ENCODE measurements at regions not wholly inside any gene's neighbourhood (a gene's known extent, or its start where the extent isn't known, plus 50 kb on each side); places are given as distances from the start of the nearest gene placed in this dataset.

- DNase-seq: no peak
- no peaks in the 10 kb centered on the region for H3K4me1 Mint-ChIP-seq (ENCODE audit: low read depth, unreplicated experiment)
- H3K36me3 Mint-ChIP-seq (ENCODE audit: insufficient read depth, unreplicated experiment): no peaks in the 10 kb centered on the region
- peaks cover 2% of the 10 kb centered on the region for H3K9me3 Mint-ChIP-seq (ENCODE audit: low read depth, unreplicated experiment)
- no peak for TF ChIP-seq CTCF (IDR thresholded peaks at IDR 0.05; ENCODE audit: unreplicated experiment)
- H3K27ac Mint-ChIP-seq (ENCODE audit: unreplicated experiment): no peak overlapping the region
- no peak overlapping the region for H3K4me3 Mint-ChIP-seq (ENCODE audit: low read depth, unreplicated experiment)
- BruUV-seq (replicated peaks): no TSS peak
- H3K27me3 Mint-ChIP-seq (ENCODE audit: unreplicated experiment): no peaks in the 10 kb centered on the region
- CTCF ChIA-PET: no interaction called here
- intact Hi-C loops (cut with micrococcal nuclease; ENCODE audit: unreplicated experiment): no loop called here
Measured at GRCh38 chr15:25624504-25625177, 185.8 kb upstream of the UBE3A start.

GRCh38 chr15:25623708-25624107 lies 184.9 kb upstream of the UBE3A start:
- BruUV-seq (replicated peaks): no TSS peak
- CTCF ChIA-PET: no interaction called here
- no peak overlapping the region for H3K4me3 Mint-ChIP-seq (ENCODE audit: low read depth, unreplicated experiment)
- no peak for DNase-seq
- no peaks in the 10 kb centered on the region for H3K36me3 Mint-ChIP-seq (ENCODE audit: insufficient read depth, unreplicated experiment)
- no peaks in the 10 kb centered on the region for H3K4me1 Mint-ChIP-seq (ENCODE audit: low read depth, unreplicated experiment)
- no peak overlapping the region for H3K27ac Mint-ChIP-seq (ENCODE audit: unreplicated experiment)
- intact Hi-C loops (cut with micrococcal nuclease; ENCODE audit: unreplicated experiment): no loop called here
- no peak for TF ChIP-seq CTCF (IDR thresholded peaks at IDR 0.05; ENCODE audit: unreplicated experiment)
- H3K27me3 Mint-ChIP-seq (ENCODE audit: unreplicated experiment): no peaks in the 10 kb centered on the region
- peaks cover 4% of the 10 kb centered on the region for H3K9me3 Mint-ChIP-seq (ENCODE audit: low read depth, unreplicated experiment)

DNA sequence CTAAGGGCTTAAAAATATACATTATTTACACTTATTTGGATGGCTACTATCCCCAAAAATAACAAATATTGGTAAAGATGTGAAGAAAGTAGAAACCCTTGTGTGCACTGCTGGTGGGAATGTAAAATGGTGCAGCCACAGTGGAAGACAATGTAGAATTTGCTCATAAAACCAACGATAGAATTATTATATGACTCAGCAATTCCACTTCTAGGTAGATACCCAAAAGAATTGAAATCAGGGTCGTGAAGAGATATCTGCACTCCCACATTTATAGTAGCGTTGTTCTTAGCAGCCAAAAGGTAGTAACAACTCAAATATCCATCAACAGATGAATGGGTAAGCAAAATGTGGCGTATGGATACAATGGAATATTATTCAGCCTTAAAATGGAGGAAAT lies 181.6 kb upstream of the UBE3A start:
- no peak for DNase-seq
- BruUV-seq (replicated peaks): no TSS peak
- TF ChIP-seq CTCF (IDR thresholded peaks at IDR 0.05; ENCODE audit: unreplicated experiment): no peak
- H3K27me3 Mint-ChIP-seq (ENCODE audit: unreplicated experiment): no peaks in the 10 kb centered on the region
- H3K36me3 Mint-ChIP-seq (ENCODE audit: insufficient read depth, unreplicated experiment): no peaks in the 10 kb centered on the region
- H3K4me3 Mint-ChIP-seq (ENCODE audit: low read depth, unreplicated experiment): no peak overlapping the region
- CTCF ChIA-PET: no interaction called here
- H3K9me3 Mint-ChIP-seq (ENCODE audit: low read depth, unreplicated experiment): peaks cover 7% of the 10 kb centered on the region
- no peak overlapping the region for H3K27ac Mint-ChIP-seq (ENCODE audit: unreplicated experiment)
- no peaks in the 10 kb centered on the region for H3K4me1 Mint-ChIP-seq (ENCODE audit: low read depth, unreplicated experiment)
- intact Hi-C loops (cut with micrococcal nuclease; ENCODE audit: unreplicated experiment): no loop called here

- Mint-ChIP-seq H3K4me3 (ENCODE audit: low read depth, unreplicated experiment) (no peak overlapping the region), H3K27me3 (ENCODE audit: unreplicated experiment) (no peaks in the 10 kb centered on the region), H3K36me3 (ENCODE audit: insufficient read depth, unreplicated experiment) (no peaks in the 10 kb centered on the region), H3K27ac (ENCODE audit: unreplicated experiment) (no peak overlapping the region), H3K9me3 (ENCODE audit: low read depth, unreplicated experiment) (peaks cover 7% of the 10 kb centered on the region), H3K4me1 (ENCODE audit: low read depth, unreplicated experiment) (no peaks in the 10 kb centered on the region)
- TF ChIP-seq CTCF (IDR thresholded peaks at IDR 0.05; ENCODE audit: unreplicated experiment): no peak
- no TSS peak for BruUV-seq (replicated peaks)
- intact Hi-C loops (cut with micrococcal nuclease; ENCODE audit: unreplicated experiment): no loop called here
- CTCF ChIA-PET: no interaction called here
- no peak for DNase-seq
Measured at GRCh38 chr15:25619761-25620160, 180.9 kb upstream of the UBE3A start.

Data from Calu3 (cell line).